Limb (tissue), 2 donors: ENCODE measurements at regions not wholly inside any gene's neighbourhood (a gene's known extent, or its start where the extent isn't known, plus 50 kb on each side); places are given as distances from the start of the nearest gene placed in this dataset.

Experiments used
- DNase-seq, 2 donors: peaks; one replicate each; pipeline ENCODE4 v3.0.0-alpha.2; 2016; ENCODE audit errors: extremely low spot score in 2 of 2

GRCh38 chr4:180101348-180102083 is 2141.7 kb upstream of the TENM3 start:
- DNase-seq = no peak

DNA sequence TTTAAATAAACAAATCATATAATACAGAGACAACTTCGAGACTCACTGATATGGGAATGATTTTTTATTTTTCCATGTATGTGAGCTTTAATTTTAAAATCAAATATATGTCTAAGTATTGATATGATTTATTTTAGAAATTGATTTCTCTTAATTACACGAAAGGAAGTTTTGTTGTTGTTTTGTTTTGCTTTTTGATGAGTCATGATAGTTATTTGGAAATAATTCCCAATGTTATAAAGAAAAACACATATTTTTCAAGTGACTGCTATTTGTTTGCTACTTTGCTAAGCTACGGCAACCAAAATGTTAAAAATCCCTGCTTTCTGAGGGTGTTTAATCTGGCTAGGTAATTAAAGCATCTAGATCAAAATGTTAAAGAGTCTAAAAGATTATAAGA is 2139.4 kb upstream of the TENM3 start:
- no peak for DNase-seq

DNA sequence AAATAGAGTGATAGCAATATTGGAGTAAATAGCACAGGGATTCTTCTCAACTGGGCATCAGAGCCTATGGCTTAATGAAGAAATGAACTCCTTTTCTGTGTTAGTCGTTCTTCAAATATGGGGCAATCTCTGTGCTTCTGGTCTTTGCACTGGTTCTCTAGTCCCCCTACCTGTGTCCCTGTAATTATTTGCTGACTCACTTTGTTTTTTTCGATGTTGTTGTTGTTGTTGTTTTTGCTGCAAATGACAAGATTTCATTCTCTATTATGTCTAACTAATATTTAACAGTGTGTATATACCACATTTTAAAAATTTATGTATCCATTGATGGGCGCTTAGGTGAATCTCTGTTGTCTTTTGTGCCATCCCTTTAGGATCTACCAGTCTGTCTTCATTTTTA is 2137.8 kb upstream of the TENM3 start:
- DNase-seq = no peak

- no peak for DNase-seq
These were observed 2137.1 kb upstream of the TENM3 start for GRCh38 chr4:180106122-180106521.

- DNase-seq = no peak
These were observed 2136.2 kb upstream of the TENM3 start for GRCh38 chr4:180106997-180107396.

DNA sequence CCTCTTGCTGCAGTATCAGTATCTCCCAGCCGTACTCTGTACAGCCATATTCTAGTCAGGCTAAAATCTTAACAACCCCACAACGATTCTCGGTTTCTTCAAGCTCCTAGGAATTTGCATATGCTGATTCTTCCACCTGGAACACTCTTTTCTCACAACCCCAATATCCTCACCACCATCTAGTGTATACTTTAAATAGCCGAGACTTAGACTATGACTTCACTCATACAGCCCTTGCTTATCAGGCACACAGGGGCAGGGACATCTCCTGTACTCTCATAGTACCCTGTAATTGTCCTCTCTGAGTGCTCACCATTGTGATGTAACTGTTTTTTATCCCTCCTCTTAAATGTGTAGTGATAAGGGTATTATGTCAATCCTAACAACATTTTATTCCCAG is 2126.4 kb upstream of the TENM3 start:
- no peak for DNase-seq

- DNase-seq = no peak
These were observed 2123.1 kb upstream of the TENM3 start for GRCh38 chr4:180120068-180120467.

DNA sequence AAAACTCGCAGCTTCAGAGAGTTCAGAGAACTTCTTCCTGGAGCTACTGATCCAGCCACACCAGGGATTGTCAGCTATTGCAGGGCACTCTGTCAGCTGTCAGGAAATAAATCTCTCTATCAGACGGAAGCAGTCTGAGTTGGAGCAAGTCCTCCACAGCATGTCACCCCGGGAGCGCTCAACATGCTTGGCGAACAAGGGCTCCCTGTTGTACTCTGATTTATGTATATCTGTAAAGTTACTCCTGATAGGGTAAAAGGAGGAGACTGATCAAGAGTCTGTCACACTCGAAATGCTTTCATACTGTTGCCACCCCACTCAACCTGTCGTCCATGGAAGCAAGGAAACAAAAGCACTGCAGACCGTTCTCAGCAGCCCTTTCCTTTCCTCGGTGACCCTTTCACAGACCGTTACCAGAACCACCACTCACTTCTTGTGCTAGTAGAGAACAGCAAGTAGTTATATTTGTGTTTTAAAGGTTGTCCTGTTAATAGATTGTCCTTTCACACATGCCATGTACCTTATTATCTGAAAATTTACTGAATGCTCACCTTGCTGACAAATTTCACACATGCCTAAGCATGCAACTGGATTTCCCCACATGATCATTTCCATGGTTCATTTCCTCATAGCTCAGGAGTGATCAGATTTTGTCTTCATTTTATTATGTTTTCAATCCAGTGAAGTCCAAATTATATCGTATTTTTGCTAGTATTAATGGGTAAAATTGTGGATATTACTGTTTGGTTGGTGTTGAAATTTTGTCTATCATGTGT is 2108.9 kb upstream of the TENM3 start:
- DNase-seq = peak; percentile 32 to 50

- no peak for DNase-seq
These were observed 2101.5 kb upstream of the TENM3 start for GRCh38 chr4:180141734-180142133.

DNA sequence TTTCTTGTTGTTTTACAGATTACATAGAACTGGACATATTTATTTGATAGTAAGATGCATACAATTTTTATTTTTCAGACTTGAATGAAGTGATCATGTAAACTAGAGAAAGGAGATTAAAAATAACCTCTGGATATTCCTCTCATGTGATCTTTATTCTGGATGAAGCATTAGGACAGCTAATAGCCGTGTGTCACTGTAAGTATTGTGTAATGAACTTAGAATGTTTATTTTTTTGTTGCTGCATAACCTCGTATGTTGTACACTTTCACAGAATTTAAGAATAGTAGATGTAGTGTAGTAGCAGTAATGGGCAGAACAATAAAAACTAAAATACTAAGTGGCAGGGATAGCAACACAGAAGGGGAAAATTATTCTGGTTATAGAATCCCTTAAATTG is 2094.5 kb upstream of the TENM3 start:
- no peak for DNase-seq

- DNase-seq = peak in 1 of 2 donors; percentile 29
These were observed 2092.4 kb upstream of the TENM3 start for GRCh38 chr4:180150818-180151217.

DNA sequence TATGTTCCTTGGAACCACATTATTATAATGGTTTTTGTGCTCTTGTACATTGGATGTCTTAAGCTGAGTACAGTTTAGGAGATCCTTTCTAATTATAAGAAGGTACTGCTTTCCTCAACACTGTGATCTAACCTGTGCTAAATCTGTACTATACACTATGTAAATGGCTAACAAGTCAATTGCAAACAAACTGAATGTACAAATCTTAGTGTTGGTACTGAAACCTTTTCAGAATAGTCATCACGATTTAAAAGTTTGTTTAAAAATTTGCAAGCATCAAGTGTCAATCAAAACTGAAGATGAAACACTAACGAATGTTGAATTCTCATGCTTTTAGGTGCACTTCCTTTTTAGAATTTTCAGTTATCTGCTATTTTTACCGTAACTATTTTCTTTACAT is 2090.4 kb upstream of the TENM3 start:
- no peak for DNase-seq

- DNase-seq = no peak
These were observed 2089.6 kb upstream of the TENM3 start for GRCh38 chr4:180153587-180153986.

GRCh38 chr4:180156684-180157083 is 2086.5 kb upstream of the TENM3 start:
- DNase-seq = no peak

DNA sequence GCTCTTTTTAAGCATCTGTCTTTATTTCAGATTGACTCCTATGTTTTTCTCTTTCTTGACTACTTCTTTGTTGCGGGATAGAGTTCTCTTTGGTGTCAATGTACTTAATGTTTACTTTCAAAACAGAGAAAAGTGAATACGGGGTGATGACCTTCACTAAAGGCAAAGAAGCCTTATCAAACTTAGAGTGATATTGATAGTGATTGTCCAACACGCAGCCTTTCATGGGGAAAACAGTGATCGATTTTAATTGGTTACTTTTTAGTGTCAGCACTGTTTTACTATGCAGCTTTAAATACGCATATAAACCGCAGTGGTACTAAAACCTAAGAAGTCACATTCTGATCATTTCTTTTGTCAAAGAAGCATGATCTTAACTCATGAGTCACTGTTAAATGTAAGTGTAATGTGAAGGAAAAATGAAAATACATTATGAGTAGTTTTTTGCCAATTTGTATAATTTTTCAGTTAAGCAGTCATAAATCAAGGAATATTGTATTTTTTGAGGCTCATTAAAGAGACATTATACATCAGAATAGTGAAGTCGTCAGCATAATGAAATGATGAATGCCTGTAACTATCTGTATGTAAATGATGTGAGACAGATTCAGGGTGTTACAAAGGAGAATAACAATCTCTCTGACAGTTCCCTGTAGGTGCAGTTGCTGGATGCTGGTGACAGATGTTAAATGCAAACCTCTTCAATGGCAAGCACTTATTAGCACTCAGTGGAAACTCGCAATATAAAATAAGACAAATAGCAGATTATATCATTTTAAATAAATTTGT is 2082.8 kb upstream of the TENM3 start:
- no peak for DNase-seq

GRCh38 chr4:180164799-180165198 is 2078.4 kb upstream of the TENM3 start:
- DNase-seq = no peak

GRCh38 chr4:180169394-180169793 is 2073.8 kb upstream of the TENM3 start:
- no peak for DNase-seq

DNA sequence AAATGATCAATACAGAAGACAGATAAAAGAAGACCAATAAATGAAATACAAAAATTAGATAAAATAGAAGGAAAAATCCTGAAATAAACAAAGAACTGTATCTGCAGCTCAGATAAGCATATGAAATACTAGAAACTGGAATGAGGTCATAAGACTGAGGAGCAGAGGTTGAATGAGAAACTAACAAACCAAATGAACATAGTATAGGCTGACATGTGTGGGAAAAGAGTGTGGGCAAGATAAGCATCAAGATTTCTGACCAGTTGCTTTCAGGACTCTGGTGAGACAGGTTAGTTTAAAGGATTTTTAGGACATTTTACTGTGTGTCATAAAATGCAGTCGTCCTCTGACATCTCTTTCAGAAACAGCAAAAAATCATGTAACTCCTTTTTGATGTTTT is 2073.2 kb upstream of the TENM3 start:
- DNase-seq = no peak

DNA sequence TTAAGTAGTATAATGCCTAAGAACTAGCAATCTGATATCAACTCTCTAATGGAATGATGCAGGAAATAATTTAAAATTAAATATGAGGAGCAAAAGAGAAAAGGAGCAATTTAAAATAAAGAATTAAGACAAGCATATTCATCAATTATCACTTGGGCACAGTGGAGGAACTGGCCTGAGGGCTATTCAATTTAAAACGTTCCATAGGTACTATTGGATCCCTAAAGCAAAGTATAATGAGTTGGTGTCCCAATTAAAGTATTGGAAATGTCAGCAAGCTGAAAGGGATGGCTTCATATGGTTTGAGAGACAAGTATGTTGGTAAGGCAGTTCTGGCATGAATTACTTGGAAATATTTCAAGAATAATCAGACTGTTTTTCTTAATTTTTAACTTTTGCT is 2064.1 kb upstream of the TENM3 start:
- no peak for DNase-seq

- DNase-seq = peak in 1 of 2 donors; percentile 6
These were observed 2053.5 kb upstream of the TENM3 start for GRCh38 chr4:180189666-180190065.

- no peak for DNase-seq
These were observed 2052.8 kb upstream of the TENM3 start for GRCh38 chr4:180190382-180190781.

- DNase-seq = no peak
These were observed 2045.7 kb upstream of the TENM3 start for GRCh38 chr4:180197471-180197870.
